Panc1 (cell line): ENCODE measurements at regions not wholly inside any gene's neighbourhood (a gene's known extent, or its start where the extent isn't known, plus 50 kb on each side); places are given as distances from the start of the nearest gene placed in this dataset.

Source experiments
- ATAC-seq: fragments of 200-7000 bp; cut with Tn5 transposase; 2 replicates; pipeline ENCODE4 v1.9.1; 2020; ENCODE audit warnings: mild to moderate bottlenecking, moderate library complexity
- BruUV-seq: library from RNA; stranded (reverse); fragments of 400-500 nt; replicated peaks from 2 replicates; lab custom pipeline; 2021; lab: Mats Ljungman, UMichigan
- CTCF ChIA-PET: fragments of 300-600 bp; sonication (Branson Sonifier 250); formaldehyde crosslinking; loops from one replicate; lab custom pipeline; 2022; ENCODE audit warnings: antibody characterized with exemption; lab: Charles Lee
- POLR2A ChIA-PET: fragments of 300-600 bp; sonication (Branson Sonifier 250); formaldehyde crosslinking; loops from one replicate; lab custom pipeline; 2022; ENCODE audit warnings: antibody characterized with exemption; lab: Charles Lee
- DNase-seq: peaks from one replicate; pipeline ENCODE4 v3.0.0-alpha.2; 2010; ENCODE audit warnings: low read depth, low spot score
- H3K27ac ChIP-seq: 2 replicates; pipeline ENCODE4 v1.5.1; 2011; ENCODE audit warnings: mild to moderate bottlenecking, low read length, inconsistent platforms
- H3K27me3 ChIP-seq: fragments of 200-500 bp; sonication (Bioruptor generic); 2 replicates; pipeline ENCODE4 v1.6.0; 2014; ENCODE audit warnings: low read length, inconsistent platforms; ENCODE audit not compliant: control insufficient read depth, insufficient read depth
- H3K36me3 ChIP-seq: fragments of 200-500 bp; sonication (Bioruptor generic); 2 replicates; pipeline ENCODE4 v1.5.1; 2014; ENCODE audit warnings: inconsistent platforms, mild to moderate bottlenecking, low read length, moderate library complexity; ENCODE audit not compliant: control insufficient read depth, insufficient read depth
- H3K4me1 ChIP-seq: 2 replicates; pipeline ENCODE4 v1.5.1; 2011; ENCODE audit warnings: inconsistent platforms, mild to moderate bottlenecking, low read length, moderate library complexity; ENCODE audit not compliant: control insufficient read depth, insufficient read depth
- H3K4me3 ChIP-seq, 2 experiments: 2 replicates each; pipeline ENCODE4 v1.5.1; 2011 to 2012; ENCODE audit warnings: low read depth in 2 of 2, low read length in 2 of 2, mild to moderate bottlenecking in 2 of 2, inconsistent platforms in 1 of 2, moderate library complexity in 1 of 2
- H3K9me3 ChIP-seq: fragments of 200-500 bp; sonication (Bioruptor generic); 2 replicates; pipeline ENCODE4 v1.5.1; 2014; ENCODE audit warnings: low read depth, mild to moderate bottlenecking, inconsistent platforms, low read length, moderate library complexity; ENCODE audit not compliant: control insufficient read depth, insufficient read depth
- POLR2AphosphoS5 ChIP-seq: IDR thresholded peaks from 2 replicates; pipeline ENCODE4 v1.6.1; 2012; ENCODE audit warnings: mild to moderate bottlenecking, low read depth, low read length, moderate library complexity
- SIN3A ChIP-seq: IDR thresholded peaks from 2 replicates; pipeline ENCODE4 v1.6.1; 2012; ENCODE audit warnings: low read depth, mild to moderate bottlenecking, low read length, moderate library complexity, borderline replicate concordance; ENCODE audit not compliant: insufficient read depth
- TCF7L2 ChIP-seq: IDR thresholded peaks from 2 replicates; pipeline ENCODE4 v1.6.1; 2011; ENCODE audit warnings: mild to moderate bottlenecking, low read depth, low read length, inconsistent platforms
- in situ Hi-C: cut with HindIII; loops from 2 replicates; pipeline ENCODE4 v1.10.0; 2016; ENCODE audit warnings: low sequenced_read_pairs, low pct_unique_long_range_greater_than_20kb
- intact Hi-C: fragments of 100-400 bp; cut with micrococcal nuclease; formaldehyde crosslinking; loops from one replicate; pipeline ENCODE4 v1.10.0; 2022; ENCODE audit not compliant: unreplicated experiment
- TF ChIP-seq, protein P1 (sequence below), 2 experiments: IDR thresholded peaks; 2 replicates each; pipeline ENCODE4 v1.6.1; 2011 to 2012; ENCODE audit warnings: low read depth in 2 of 2, control low read depth in 1 of 2, low read length in 1 of 2, mild to moderate bottlenecking in 1 of 2, moderate library complexity in 1 of 2; ENCODE audit not compliant: insufficient read depth in 1 of 2
- TF ChIP-seq, protein P2 (sequence below): fragments of 450-650 bp; IDR thresholded peaks from 2 replicates; pipeline ENCODE4 v1.5.1; 2017; ENCODE audit warnings: mild to moderate bottlenecking

DNA sequence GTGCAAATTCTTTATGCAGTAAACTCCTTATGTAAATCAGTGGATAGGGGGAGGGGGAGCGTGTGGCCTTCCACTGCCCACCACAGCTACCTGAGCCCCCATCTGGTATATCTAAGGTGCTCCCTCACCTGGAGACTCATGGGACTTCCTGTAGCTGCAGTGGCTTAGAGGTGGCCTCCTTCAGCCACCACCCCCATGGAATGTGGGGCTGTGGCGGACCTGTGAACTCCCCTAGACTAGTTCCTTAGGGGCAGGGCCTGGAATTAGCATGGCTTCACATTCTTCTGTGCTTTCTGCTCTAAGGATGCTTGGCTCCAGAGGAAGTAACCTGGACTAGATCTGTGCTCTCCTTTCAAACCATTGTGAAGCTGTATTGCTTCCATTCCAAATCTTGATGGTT, 550.5 kb upstream of the COBL start:
- ChIA-PET POLR2A (no interaction called here), CTCF (no interaction called here)
- no peaks in the 10 kb centered on the region for H3K9me3 ChIP-seq
- in situ Hi-C loops (no loop called here), intact Hi-C loops (no loop called here)
- no peaks in the 10 kb centered on the region for H3K4me1 ChIP-seq
- no peak for DNase-seq
- H3K4me3 ChIP-seq = no peak overlapping the region
- no peaks in the 10 kb centered on the region for H3K36me3 ChIP-seq
- TF ChIP-seq TCF7L2 (no peak), SIN3A (no peak), POLR2AphosphoS5 (no peak)
- TF ChIP-seq, protein P1, sequence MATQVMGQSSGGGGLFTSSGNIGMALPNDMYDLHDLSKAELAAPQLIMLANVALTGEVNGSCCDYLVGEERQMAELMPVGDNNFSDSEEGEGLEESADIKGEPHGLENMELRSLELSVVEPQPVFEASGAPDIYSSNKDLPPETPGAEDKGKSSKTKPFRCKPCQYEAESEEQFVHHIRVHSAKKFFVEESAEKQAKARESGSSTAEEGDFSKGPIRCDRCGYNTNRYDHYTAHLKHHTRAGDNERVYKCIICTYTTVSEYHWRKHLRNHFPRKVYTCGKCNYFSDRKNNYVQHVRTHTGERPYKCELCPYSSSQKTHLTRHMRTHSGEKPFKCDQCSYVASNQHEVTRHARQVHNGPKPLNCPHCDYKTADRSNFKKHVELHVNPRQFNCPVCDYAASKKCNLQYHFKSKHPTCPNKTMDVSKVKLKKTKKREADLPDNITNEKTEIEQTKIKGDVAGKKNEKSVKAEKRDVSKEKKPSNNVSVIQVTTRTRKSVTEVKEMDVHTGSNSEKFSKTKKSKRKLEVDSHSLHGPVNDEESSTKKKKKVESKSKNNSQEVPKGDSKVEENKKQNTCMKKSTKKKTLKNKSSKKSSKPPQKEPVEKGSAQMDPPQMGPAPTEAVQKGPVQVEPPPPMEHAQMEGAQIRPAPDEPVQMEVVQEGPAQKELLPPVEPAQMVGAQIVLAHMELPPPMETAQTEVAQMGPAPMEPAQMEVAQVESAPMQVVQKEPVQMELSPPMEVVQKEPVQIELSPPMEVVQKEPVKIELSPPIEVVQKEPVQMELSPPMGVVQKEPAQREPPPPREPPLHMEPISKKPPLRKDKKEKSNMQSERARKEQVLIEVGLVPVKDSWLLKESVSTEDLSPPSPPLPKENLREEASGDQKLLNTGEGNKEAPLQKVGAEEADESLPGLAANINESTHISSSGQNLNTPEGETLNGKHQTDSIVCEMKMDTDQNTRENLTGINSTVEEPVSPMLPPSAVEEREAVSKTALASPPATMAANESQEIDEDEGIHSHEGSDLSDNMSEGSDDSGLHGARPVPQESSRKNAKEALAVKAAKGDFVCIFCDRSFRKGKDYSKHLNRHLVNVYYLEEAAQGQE (IDR thresholded peaks at IDR 0.05; ENCODE audit: insufficient read depth in 1 of 2, low read depth in 2 of 2, low read length in 1 of 2) = no peak
- TF ChIP-seq, protein P2, sequence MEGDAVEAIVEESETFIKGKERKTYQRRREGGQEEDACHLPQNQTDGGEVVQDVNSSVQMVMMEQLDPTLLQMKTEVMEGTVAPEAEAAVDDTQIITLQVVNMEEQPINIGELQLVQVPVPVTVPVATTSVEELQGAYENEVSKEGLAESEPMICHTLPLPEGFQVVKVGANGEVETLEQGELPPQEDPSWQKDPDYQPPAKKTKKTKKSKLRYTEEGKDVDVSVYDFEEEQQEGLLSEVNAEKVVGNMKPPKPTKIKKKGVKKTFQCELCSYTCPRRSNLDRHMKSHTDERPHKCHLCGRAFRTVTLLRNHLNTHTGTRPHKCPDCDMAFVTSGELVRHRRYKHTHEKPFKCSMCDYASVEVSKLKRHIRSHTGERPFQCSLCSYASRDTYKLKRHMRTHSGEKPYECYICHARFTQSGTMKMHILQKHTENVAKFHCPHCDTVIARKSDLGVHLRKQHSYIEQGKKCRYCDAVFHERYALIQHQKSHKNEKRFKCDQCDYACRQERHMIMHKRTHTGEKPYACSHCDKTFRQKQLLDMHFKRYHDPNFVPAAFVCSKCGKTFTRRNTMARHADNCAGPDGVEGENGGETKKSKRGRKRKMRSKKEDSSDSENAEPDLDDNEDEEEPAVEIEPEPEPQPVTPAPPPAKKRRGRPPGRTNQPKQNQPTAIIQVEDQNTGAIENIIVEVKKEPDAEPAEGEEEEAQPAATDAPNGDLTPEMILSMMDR = no peak
- no peak overlapping the region for H3K27ac ChIP-seq
- BruUV-seq = no TSS peak
- no peak for ATAC-seq
- H3K27me3 ChIP-seq = no peaks in the 10 kb centered on the region

DNA sequence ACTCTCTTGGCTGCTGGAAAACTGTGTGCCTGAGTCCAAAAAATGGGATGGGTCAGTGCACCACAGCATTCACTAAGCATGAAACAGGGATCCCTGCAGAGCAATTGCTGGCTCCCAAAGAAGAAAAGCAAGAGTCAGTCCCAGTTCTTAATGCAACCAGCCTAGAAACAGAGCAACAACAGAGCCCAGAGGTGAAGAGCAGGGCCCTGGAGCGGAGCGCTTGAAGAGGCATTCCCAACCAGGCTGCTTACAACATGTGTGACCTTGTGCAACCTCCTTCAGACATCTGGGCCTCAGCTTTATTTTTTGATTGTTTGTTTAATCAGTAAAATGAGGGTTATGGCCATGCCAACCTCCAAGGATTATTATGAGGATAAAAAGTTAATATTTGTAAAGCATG, 543.7 kb upstream of the COBL start:
- ATAC-seq = no peak
- Histone ChIP-seq H3K4me1 (no peaks in the 10 kb centered on the region), H3K9me3 (no peaks in the 10 kb centered on the region; the same call in 1 of the 2 replicates), H3K36me3 (no peaks in the 10 kb centered on the region), H3K4me3 (no peak overlapping the region), H3K27ac (no peak overlapping the region), H3K27me3 (no peaks in the 10 kb centered on the region)
- intact Hi-C loops (no loop called here), in situ Hi-C loops (no loop called here)
- CTCF ChIA-PET = no interaction called here
- POLR2A ChIA-PET = no interaction called here
- no TSS peak for BruUV-seq
- TF ChIP-seq POLR2AphosphoS5 (no peak), TCF7L2 (no peak), SIN3A (no peak)
- TF ChIP-seq, protein P2 = no peak
- TF ChIP-seq, protein P1 (IDR thresholded peaks at IDR 0.05; ENCODE audit: insufficient read depth in 1 of 2, low read depth in 2 of 2, low read length in 1 of 2) = no peak
- DNase-seq = no peak
